OCI-LY7 (cell line): ENCODE measurements at regions not wholly inside any gene's neighbourhood (a gene's known extent, or its start where the extent isn't known, plus 50 kb on each side); places are given as distances from the start of the nearest gene placed in this dataset.

ENCODE experiments used
- BruUV-seq: library from RNA; stranded (reverse); fragments of 400-500 nt; replicated peaks from 2 replicates; lab custom pipeline; 2021; lab: Mats Ljungman, UMichigan
- CTCF ChIA-PET: fragments of 300-600 bp; sonication (Branson Sonifier 250); formaldehyde crosslinking; loops from one replicate; lab custom pipeline; 2022; ENCODE audit warnings: antibody characterized with exemption; ENCODE audit not compliant: unreplicated experiment; lab: Charles Lee
- POLR2A ChIA-PET: fragments of 300-600 bp; sonication (Branson Sonifier 250); formaldehyde crosslinking; loops from one replicate; lab custom pipeline; 2022; ENCODE audit warnings: antibody characterized with exemption; lab: Charles Lee
- DNase-seq: peaks from one replicate; pipeline ENCODE4 v3.0.0-alpha.2; 2015; ENCODE audit warnings: low spot score
- H2AFZ ChIP-seq: fragments of 200-600 bp; sonication (generic), shearing (Covaris generic); 2 replicates; pipeline ENCODE4 v1.6.1; 2014; ENCODE audit warnings: mild to moderate bottlenecking, antibody characterized with exemption, low read length, moderate library complexity
- H3K27ac ChIP-seq: fragments of 200-600 bp; sonication (generic); 2 replicates; pipeline ENCODE4 v1.5.1; 2014; ENCODE audit warnings: mixed run types, low read depth, mild to moderate bottlenecking, moderate library complexity, low read length, inconsistent platforms; ENCODE audit not compliant: poor library complexity, severe bottlenecking
- H3K36me3 ChIP-seq: fragments of 200-600 bp; sonication (generic); 2 replicates; pipeline ENCODE4 v1.6.1; 2014; ENCODE audit warnings: mild to moderate bottlenecking, antibody characterized with exemption, low read length, moderate library complexity, mixed read lengths; ENCODE audit not compliant: insufficient read depth
- H3K4me1 ChIP-seq: fragments of 200-600 bp; sonication (generic); 2 replicates; pipeline ENCODE4 v1.5.1; 2014; ENCODE audit warnings: mild to moderate bottlenecking, low read length; ENCODE audit not compliant: insufficient read depth, poor library complexity, severe bottlenecking
- H3K4me2 ChIP-seq: fragments of 200-600 bp; sonication (generic); 2 replicates; pipeline ENCODE4 v1.6.1; 2014; ENCODE audit warnings: mild to moderate bottlenecking, low read length
- H3K4me3 ChIP-seq: fragments of 200-600 bp; sonication (generic); 2 replicates; pipeline ENCODE4 v1.5.1; 2014; ENCODE audit warnings: mild to moderate bottlenecking, low read depth, low read length; ENCODE audit not compliant: poor library complexity, severe bottlenecking
- H3K79me2 ChIP-seq: fragments of 200-600 bp; sonication (generic); 2 replicates; pipeline ENCODE4 v1.6.1; 2016; ENCODE audit warnings: low read depth, mild to moderate bottlenecking, low read length, moderate library complexity, mixed read lengths; ENCODE audit not compliant: insufficient read depth
- H3K9me2 ChIP-seq: fragments of 200-600 bp; sonication (generic); 2 replicates; pipeline ENCODE4 v1.6.1; 2016; ENCODE audit warnings: mild to moderate bottlenecking, low read length, mixed read lengths; ENCODE audit not compliant: insufficient read depth
- H3K9me3 ChIP-seq: fragments of 200-600 bp; sonication (generic); 2 replicates; pipeline ENCODE4 v1.6.1; 2014; ENCODE audit warnings: mild to moderate bottlenecking, mixed run types, low read length, mixed read lengths
- H4K20me1 ChIP-seq: fragments of 200-600 bp; sonication (generic); 2 replicates; pipeline ENCODE4 v1.6.1; 2014; ENCODE audit warnings: mild to moderate bottlenecking, antibody characterized with exemption, low read length, moderate library complexity, mixed read lengths; ENCODE audit not compliant: insufficient read depth
- EZH2phosphoT487 ChIP-seq: fragments of 200-600 bp; sonication (generic); IDR thresholded peaks from 2 replicates; pipeline ENCODE4 v1.6.1; 2018; ENCODE audit warnings: low read depth, borderline replicate concordance, mild to moderate bottlenecking, mixed run types, antibody characterized with exemption, low read length, moderate library complexity, mixed read lengths
- intact Hi-C: fragments of 100-400 bp; cut with micrococcal nuclease; formaldehyde crosslinking; loops from one replicate; pipeline ENCODE4 v1.10.0; 2022; ENCODE audit not compliant: unreplicated experiment
- TF ChIP-seq, protein P1 (sequence below): fragments of 200-600 bp; sonication (generic); conservative IDR thresholded peaks from 2 replicates; pipeline ENCODE4 v1.5.1; 2014; ENCODE audit warnings: mild to moderate bottlenecking, antibody characterized with exemption, low read length, moderate library complexity, mixed read lengths

- ChIA-PET POLR2A (interaction anchor here (0.7 to 1.4 kb wide), 2 partner anchors 12 to 1565 kb away, joined by 3 read pairs; no protein-coding TSS in a partner anchor), CTCF (no interaction called here)
- Histone ChIP-seq H3K4me2 (no peak overlapping the region), H3K4me1 (no peaks in the 10 kb centered on the region), H3K9me3 (no peaks in the 10 kb centered on the region), H3K36me3 (no peaks in the 10 kb centered on the region), H4K20me1 (no peaks in the 10 kb centered on the region), H2AFZ (no peak overlapping the region), H3K4me3 (no peak overlapping the region), H3K79me2 (no peaks in the 10 kb centered on the region), H3K27ac (no peak overlapping the region), H3K9me2 (no peaks in the 10 kb centered on the region)
- BruUV-seq: no TSS peak
- TF ChIP-seq, protein P1, sequence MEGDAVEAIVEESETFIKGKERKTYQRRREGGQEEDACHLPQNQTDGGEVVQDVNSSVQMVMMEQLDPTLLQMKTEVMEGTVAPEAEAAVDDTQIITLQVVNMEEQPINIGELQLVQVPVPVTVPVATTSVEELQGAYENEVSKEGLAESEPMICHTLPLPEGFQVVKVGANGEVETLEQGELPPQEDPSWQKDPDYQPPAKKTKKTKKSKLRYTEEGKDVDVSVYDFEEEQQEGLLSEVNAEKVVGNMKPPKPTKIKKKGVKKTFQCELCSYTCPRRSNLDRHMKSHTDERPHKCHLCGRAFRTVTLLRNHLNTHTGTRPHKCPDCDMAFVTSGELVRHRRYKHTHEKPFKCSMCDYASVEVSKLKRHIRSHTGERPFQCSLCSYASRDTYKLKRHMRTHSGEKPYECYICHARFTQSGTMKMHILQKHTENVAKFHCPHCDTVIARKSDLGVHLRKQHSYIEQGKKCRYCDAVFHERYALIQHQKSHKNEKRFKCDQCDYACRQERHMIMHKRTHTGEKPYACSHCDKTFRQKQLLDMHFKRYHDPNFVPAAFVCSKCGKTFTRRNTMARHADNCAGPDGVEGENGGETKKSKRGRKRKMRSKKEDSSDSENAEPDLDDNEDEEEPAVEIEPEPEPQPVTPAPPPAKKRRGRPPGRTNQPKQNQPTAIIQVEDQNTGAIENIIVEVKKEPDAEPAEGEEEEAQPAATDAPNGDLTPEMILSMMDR: no peak
- no peak for TF ChIP-seq EZH2phosphoT487
- intact Hi-C loops: no loop called here
- no peak for DNase-seq
These were observed 334.0 kb downstream of the THBS2 start for GRCh38 chr6:168919470-168920179.

DNA sequence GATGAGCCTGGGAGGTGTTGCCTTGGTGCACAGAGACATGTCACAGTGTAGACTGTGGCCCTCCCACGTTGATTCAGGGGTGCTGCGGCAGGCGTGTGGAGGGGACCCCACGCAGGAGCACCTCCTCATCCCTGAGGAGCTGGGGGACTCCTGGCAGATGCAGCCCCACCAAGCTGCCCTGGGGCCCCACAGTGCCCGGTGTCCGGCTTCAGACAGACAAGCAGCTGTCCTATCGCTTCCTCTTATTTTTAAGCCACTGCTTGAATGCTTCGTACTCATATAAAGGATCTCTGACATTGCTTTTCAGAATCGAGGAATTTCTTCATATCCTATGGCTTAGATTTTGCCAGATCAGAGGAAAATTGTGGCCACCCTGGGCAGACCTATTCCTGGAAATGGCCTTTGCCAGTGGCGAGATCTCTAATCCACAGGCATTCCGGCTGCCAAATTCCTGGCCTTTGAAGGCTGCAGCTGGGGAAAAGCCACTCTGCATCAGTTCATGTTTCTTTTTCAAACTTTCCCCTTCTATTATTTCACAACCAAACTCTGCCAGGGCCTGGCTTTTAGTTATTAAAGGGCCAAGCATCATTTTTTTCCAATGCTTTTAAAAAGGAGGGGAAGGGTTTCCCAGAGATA lies 337.0 kb downstream of the THBS2 start:
- Histone ChIP-seq H3K36me3 (no peaks in the 10 kb centered on the region), H3K4me3 (no peak overlapping the region), H4K20me1 (no peaks in the 10 kb centered on the region), H3K4me1 (no peaks in the 10 kb centered on the region), H2AFZ (no peak overlapping the region), H3K27ac (no peak overlapping the region), H3K9me3 (no peaks in the 10 kb centered on the region), H3K4me2 (no peak overlapping the region), H3K79me2 (no peaks in the 10 kb centered on the region), H3K9me2 (no peaks in the 10 kb centered on the region)
- POLR2A ChIA-PET: no interaction called here
- no peak for DNase-seq
- intact Hi-C loops: no loop called here
- no peak for TF ChIP-seq EZH2phosphoT487
- TF ChIP-seq, protein P1: no peak
- BruUV-seq: no TSS peak
- CTCF ChIA-PET: no interaction called here

GRCh38 chr6:168915855-168916254 lies 337.8 kb downstream of the THBS2 start:
- Histone ChIP-seq H3K4me2 (no peak overlapping the region), H3K36me3 (no peaks in the 10 kb centered on the region), H3K9me2 (no peaks in the 10 kb centered on the region), H3K4me1 (no peaks in the 10 kb centered on the region), H3K9me3 (no peaks in the 10 kb centered on the region), H2AFZ (no peak overlapping the region), H3K79me2 (no peaks in the 10 kb centered on the region), H3K4me3 (no peak overlapping the region), H3K27ac (no peak overlapping the region), H4K20me1 (no peaks in the 10 kb centered on the region)
- TF ChIP-seq EZH2phosphoT487: no peak
- TF ChIP-seq, protein P1: no peak
- BruUV-seq: no TSS peak
- no peak for DNase-seq
- POLR2A ChIA-PET: no interaction called here
- intact Hi-C loops: no loop called here
- CTCF ChIA-PET: no interaction called here
